ENCODE measurements at regions not wholly inside any gene's neighbourhood (a gene's known extent, or its start where the extent isn't known, plus 50 kb on each side); places are given as distances from the start of the nearest gene placed in this dataset.

- H3K4me3 ChIP-seq (replicated peaks; ENCODE audit: low read depth, low read length) = no peak overlapping the region
- TF ChIP-seq CTCF (IDR thresholded peaks at IDR 0.05; ENCODE audit: low read depth, low read length, missing control alignments) = no peak
- DNase-seq (ENCODE audit: extremely low read depth, low read depth) = no peak
Measured at GRCh38 chr9:1732670-1733069, 282.5 kb upstream of the SMARCA2 start.

GRCh38 chr9:1738511-1739100 is 276.5 kb upstream of the SMARCA2 start:
- H3K4me3 ChIP-seq (replicated peaks; ENCODE audit: low read depth, low read length) = no peak overlapping the region
- DNase-seq (ENCODE audit: extremely low read depth, low read depth) = no peak
- TF ChIP-seq CTCF (IDR thresholded peaks at IDR 0.05; ENCODE audit: low read depth, low read length, missing control alignments) = no peak

- TF ChIP-seq CTCF (IDR thresholded peaks at IDR 0.05; ENCODE audit: low read depth, low read length, missing control alignments) = no peak
- H3K4me3 ChIP-seq (replicated peaks; ENCODE audit: low read depth, low read length) = no peak overlapping the region
- no peak for DNase-seq (ENCODE audit: extremely low read depth, low read depth)
Measured at GRCh38 chr9:1743121-1743960, 271.8 kb upstream of the SMARCA2 start.

- no peak overlapping the region for H3K4me3 ChIP-seq (replicated peaks; ENCODE audit: low read depth, low read length)
- no peak for DNase-seq (ENCODE audit: extremely low read depth, low read depth)
- no peak for TF ChIP-seq CTCF (IDR thresholded peaks at IDR 0.05; ENCODE audit: low read depth, low read length, missing control alignments)
Measured at GRCh38 chr9:1745980-1746379, 269.2 kb upstream of the SMARCA2 start.

GRCh38 chr9:1747417-1747967 is 267.7 kb upstream of the SMARCA2 start:
- H3K4me3 ChIP-seq (replicated peaks; ENCODE audit: low read depth, low read length) = no peak overlapping the region
- TF ChIP-seq CTCF (IDR thresholded peaks at IDR 0.05; ENCODE audit: low read depth, low read length, missing control alignments) = no peak
- no peak for DNase-seq (ENCODE audit: extremely low read depth, low read depth)

- H3K4me3 ChIP-seq (replicated peaks; ENCODE audit: low read depth, low read length) = no peak overlapping the region
- no peak for TF ChIP-seq CTCF (IDR thresholded peaks at IDR 0.05; ENCODE audit: low read depth, low read length, missing control alignments)
Measured at GRCh38 chr9:1748407-1748806, 266.7 kb upstream of the SMARCA2 start.

More at GRCh38 chr9:1748407-1748806, 266.7 kb upstream of the SMARCA2 start:
- no peak for DNase-seq (ENCODE audit: extremely low read depth, low read depth)
